ENCODE measurements at regions not wholly inside any gene's neighbourhood (a gene's known extent, or its start where the extent isn't known, plus 50 kb on each side); places are given as distances from the start of the nearest gene placed in this dataset.

- no peak overlapping the region for H3K4me3 Mint-ChIP-seq
- H3K27me3 Mint-ChIP-seq = no peaks in the 10 kb centered on the region
- CTCF ChIA-PET = interaction anchor here (0.8 to 2.6 kb wide), 6 partner anchors 8 to 199 kb away, joined by 3 to 12 read pairs (median 4); no protein-coding TSS in a partner anchor
Observed at GRCh38 chr1:25045480-25046193, 115.6 kb upstream of the RUNX3 start.

DNA sequence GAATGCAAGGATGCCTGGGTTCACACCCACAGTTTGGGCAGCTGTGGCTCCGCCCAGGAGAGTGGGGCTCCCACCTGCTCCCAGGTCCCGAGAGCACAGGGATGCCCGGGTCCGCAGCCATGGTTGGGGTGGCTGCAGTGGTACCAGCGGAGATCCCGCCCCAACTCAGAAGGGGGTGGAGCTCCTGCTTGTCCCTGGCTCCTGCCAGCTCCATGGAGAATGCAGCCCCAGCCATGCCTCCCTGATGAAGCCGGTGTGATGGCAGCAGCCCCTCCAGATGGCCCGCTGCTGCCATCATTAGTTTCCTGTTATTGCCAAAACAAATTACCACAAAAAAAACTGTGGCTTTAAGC, 113.1 kb upstream of the RUNX3 start:
- Mint-ChIP-seq H3K36me3 (ENCODE audit: low read depth) (no peaks in the 10 kb centered on the region), H3K4me1 (peaks cover 8% of the 10 kb centered on the region), H3K27me3 (no peaks in the 10 kb centered on the region), H3K4me3 (no peak overlapping the region), H3K27ac (no peak overlapping the region), H3K9me3 (no peaks in the 10 kb centered on the region)
- ChIA-PET CTCF (no interaction called here), POLR2A (interaction anchor here (1.0 to 2.0 kb wide), 2 partner anchors 21 to 113 kb away, joined by 3 to 6 read pairs; partner anchors contain the start of gene RUNX3)
- ATAC-seq (ENCODE audit: low read depth) = no peak
- intact Hi-C loops (cut with micrococcal nuclease) = no loop called here
- TF ChIP-seq CTCF (IDR thresholded peaks at IDR 0.05) = no peak
- no peak for DNase-seq

More at GRCh38 chr1:25045480-25046193, 115.6 kb upstream of the RUNX3 start:
- intact Hi-C loops (cut with micrococcal nuclease) = no loop called here
- Mint-ChIP-seq H3K9me3 (no peaks in the 10 kb centered on the region), H3K36me3 (ENCODE audit: low read depth) (no peaks in the 10 kb centered on the region), H3K27ac (no peak overlapping the region), H3K4me1 (peaks cover 8% of the 10 kb centered on the region)
- no peak for DNase-seq
- no peak for ATAC-seq (ENCODE audit: low read depth)
- POLR2A ChIA-PET = interaction anchor here (0.6 to 2.4 kb wide), 6 partner anchors 8 to 359 kb away, joined by 3 to 11 read pairs (median 6); partner anchors contain the start of gene RUNX3
- TF ChIP-seq CTCF (IDR thresholded peaks at IDR 0.05) = no peak

GRCh38 chr1:25042331-25043227, 112.5 kb upstream of the RUNX3 start:
- TF ChIP-seq CTCF (IDR thresholded peaks at IDR 0.05) = no peak
- intact Hi-C loops (cut with micrococcal nuclease) = no loop called here
- ChIA-PET POLR2A (interaction anchor here (0.5 to 2.0 kb wide), 4 partner anchors 20 to 116 kb away, joined by 3 to 6 read pairs (median 4); partner anchors contain the start of gene RUNX3), CTCF (interaction anchor here (1.3 to 1.8 kb wide), 2 partner anchors 110 to 195 kb away, joined by 4 to 6 read pairs; no protein-coding TSS in a partner anchor)
- ATAC-seq (ENCODE audit: low read depth) (no peak), DNase-seq (no peak)
- Mint-ChIP-seq H3K4me1 (peaks cover 11% of the 10 kb centered on the region), H3K27ac (no peak overlapping the region), H3K36me3 (ENCODE audit: low read depth) (no peaks in the 10 kb centered on the region), H3K27me3 (no peaks in the 10 kb centered on the region), H3K9me3 (no peaks in the 10 kb centered on the region), H3K4me3 (no peak overlapping the region)

DNA sequence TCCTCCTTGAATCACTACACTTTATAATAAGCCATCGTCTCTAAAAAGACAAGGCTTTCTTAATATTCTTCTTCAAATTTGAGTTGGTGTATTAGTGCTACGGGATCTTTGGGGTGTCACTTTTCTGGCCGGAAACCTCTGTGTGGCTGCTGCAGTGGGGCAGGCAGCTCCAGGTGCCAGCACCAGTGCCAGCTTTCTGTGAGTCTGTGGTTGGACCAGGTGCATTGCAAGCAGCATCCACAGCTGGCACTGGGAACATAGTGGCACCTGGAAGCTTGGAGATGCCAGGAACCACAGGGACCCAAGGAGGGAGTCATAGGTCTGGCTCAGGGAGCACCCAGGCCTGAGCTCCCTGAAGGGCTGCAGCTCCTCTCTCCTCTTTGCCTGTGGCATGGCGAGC, 111.8 kb upstream of the RUNX3 start:
- DNase-seq = no peak
- H3K4me1 Mint-ChIP-seq = peaks cover 16% of the 10 kb centered on the region
- no peaks in the 10 kb centered on the region for H3K36me3 Mint-ChIP-seq (ENCODE audit: low read depth)
- no peaks in the 10 kb centered on the region for H3K27me3 Mint-ChIP-seq
- intact Hi-C loops (cut with micrococcal nuclease) = no loop called here
- H3K9me3 Mint-ChIP-seq = no peaks in the 10 kb centered on the region
- no peak overlapping the region for H3K4me3 Mint-ChIP-seq
- ATAC-seq (ENCODE audit: low read depth) = no peak
- H3K27ac Mint-ChIP-seq = no peak overlapping the region
- no peak for TF ChIP-seq CTCF (IDR thresholded peaks at IDR 0.05)
- CTCF ChIA-PET = interaction anchor here (1.3 to 1.8 kb wide), 2 partner anchors 109 to 194 kb away, joined by 4 to 6 read pairs; no protein-coding TSS in a partner anchor
- POLR2A ChIA-PET = interaction anchor here (1.0 to 2.0 kb wide), 2 partner anchors 20 to 113 kb away, joined by 6 read pairs; no protein-coding TSS in a partner anchor

Data from activated B cell treated with CpG ODN at 0.5 μM for 24 hours (primary cell).